NB4 (cell line): ENCODE measurements at regions not wholly inside any gene's neighbourhood (a gene's known extent, or its start where the extent isn't known, plus 50 kb on each side); places are given as distances from the start of the nearest gene placed in this dataset.

Experiments used
- MYC ChIP-seq: IDR thresholded peaks from 2 replicates; pipeline ENCODE4 v1.6.1; 2011; ENCODE audit warnings: low read depth, low read length
- POLR2A ChIP-seq: IDR thresholded peaks from 2 replicates; pipeline ENCODE4 v1.6.1; 2011; ENCODE audit warnings: mild to moderate bottlenecking; ENCODE audit not compliant: insufficient read length; ENCODE audit errors: extremely low read depth
- TF ChIP-seq, protein P1 (sequence below): IDR thresholded peaks from one replicate; pipeline ENCODE4 v1.5.1; 2012; ENCODE audit warnings: low read depth, low read length
- TF ChIP-seq, protein P2 (sequence below): IDR thresholded peaks from 2 replicates; pipeline ENCODE4 v1.6.1; 2011; ENCODE audit warnings: low read depth, low read length

DNA sequence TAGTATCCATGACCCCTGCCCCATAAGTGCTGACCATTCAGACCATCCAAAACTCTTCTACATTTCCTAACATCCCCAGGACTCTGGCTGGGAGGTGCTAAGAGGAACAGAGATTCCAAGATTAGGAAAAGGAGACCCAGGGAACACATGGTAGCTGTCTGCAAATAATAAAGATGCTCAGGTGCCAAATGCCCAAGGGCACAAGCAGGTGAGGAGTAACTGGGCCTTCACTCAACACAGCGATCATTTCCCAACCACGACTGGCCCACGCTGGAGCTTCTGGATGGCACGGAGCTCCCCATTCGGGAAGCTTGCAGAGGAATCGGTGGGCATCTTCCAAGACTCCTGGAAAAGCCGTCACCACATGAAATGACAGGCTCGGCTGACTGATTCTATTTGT is 255.9 kb upstream of the SMIM21 start:
- TF ChIP-seq, protein P1, sequence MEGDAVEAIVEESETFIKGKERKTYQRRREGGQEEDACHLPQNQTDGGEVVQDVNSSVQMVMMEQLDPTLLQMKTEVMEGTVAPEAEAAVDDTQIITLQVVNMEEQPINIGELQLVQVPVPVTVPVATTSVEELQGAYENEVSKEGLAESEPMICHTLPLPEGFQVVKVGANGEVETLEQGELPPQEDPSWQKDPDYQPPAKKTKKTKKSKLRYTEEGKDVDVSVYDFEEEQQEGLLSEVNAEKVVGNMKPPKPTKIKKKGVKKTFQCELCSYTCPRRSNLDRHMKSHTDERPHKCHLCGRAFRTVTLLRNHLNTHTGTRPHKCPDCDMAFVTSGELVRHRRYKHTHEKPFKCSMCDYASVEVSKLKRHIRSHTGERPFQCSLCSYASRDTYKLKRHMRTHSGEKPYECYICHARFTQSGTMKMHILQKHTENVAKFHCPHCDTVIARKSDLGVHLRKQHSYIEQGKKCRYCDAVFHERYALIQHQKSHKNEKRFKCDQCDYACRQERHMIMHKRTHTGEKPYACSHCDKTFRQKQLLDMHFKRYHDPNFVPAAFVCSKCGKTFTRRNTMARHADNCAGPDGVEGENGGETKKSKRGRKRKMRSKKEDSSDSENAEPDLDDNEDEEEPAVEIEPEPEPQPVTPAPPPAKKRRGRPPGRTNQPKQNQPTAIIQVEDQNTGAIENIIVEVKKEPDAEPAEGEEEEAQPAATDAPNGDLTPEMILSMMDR: no peak
- TF ChIP-seq, protein P2, sequence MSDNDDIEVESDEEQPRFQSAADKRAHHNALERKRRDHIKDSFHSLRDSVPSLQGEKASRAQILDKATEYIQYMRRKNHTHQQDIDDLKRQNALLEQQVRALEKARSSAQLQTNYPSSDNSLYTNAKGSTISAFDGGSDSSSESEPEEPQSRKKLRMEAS: no peak
- TF ChIP-seq POLR2A (no peak), MYC (no peak)
